Spinal cord (tissue), 9 donors: ENCODE measurements at regions not wholly inside any gene's neighbourhood (a gene's known extent, or its start where the extent isn't known, plus 50 kb on each side); places are given as distances from the start of the nearest gene placed in this dataset.

Experiments used
- DNase-seq, 6 donors: peaks; one replicate each; pipeline versions ENCODE4 v3.0.0 to v3.0.0-alpha.2; 2013 to 2015; ENCODE audit warnings: low spot score in 6 of 6, low read depth in 4 of 6
- H3K27ac ChIP-seq: one replicate; pipeline ENCODE4 v1.5.1; 2013; ENCODE audit warnings: low read depth, low read length, control low read depth
- H3K27me3 ChIP-seq: one replicate; pipeline ENCODE4 v1.6.1; 2013; ENCODE audit warnings: low read length; ENCODE audit not compliant: control insufficient read depth, insufficient read depth
- H3K36me3 ChIP-seq: one replicate; pipeline ENCODE4 v1.6.1; 2013; ENCODE audit warnings: low read length; ENCODE audit not compliant: control insufficient read depth, insufficient read depth
- H3K4me1 ChIP-seq: one replicate; pipeline ENCODE4 v1.6.1; 2013; ENCODE audit warnings: low read length; ENCODE audit not compliant: control insufficient read depth, insufficient read depth
- H3K4me3 ChIP-seq: one replicate; pipeline ENCODE4 v1.5.1; 2013; ENCODE audit warnings: low read depth, low read length, control low read depth
- H3K9me3 ChIP-seq: one replicate; pipeline ENCODE4 v1.6.1; 2013; ENCODE audit warnings: low read length; ENCODE audit not compliant: control insufficient read depth, insufficient read depth
- WGBS: methylation state at CpG from one replicate; pipeline ENCODE4 v1.1.5; 2013; ENCODE audit warnings: missing lambda C conversion rate; ENCODE audit not compliant: insufficient coverage; 5-methylcytosine and 5-hydroxymethylcytosine counted together
- donor health status: healthy.

- Histone ChIP-seq H3K27ac (no peak overlapping the region), H3K36me3 (no peaks in the 10 kb centered on the region), H3K4me3 (no peak overlapping the region), H3K4me1 (no peaks in the 10 kb centered on the region), H3K27me3 (no peaks in the 10 kb centered on the region), H3K9me3 (no peaks in the 10 kb centered on the region)
- DNase-seq = no peak
- 100% methylated on average over 2 of the region's 2 CpGs for WGBS
Observed at GRCh38 chr7:14048889-14049288, 59.4 kb upstream of the ETV1 start.

DNA sequence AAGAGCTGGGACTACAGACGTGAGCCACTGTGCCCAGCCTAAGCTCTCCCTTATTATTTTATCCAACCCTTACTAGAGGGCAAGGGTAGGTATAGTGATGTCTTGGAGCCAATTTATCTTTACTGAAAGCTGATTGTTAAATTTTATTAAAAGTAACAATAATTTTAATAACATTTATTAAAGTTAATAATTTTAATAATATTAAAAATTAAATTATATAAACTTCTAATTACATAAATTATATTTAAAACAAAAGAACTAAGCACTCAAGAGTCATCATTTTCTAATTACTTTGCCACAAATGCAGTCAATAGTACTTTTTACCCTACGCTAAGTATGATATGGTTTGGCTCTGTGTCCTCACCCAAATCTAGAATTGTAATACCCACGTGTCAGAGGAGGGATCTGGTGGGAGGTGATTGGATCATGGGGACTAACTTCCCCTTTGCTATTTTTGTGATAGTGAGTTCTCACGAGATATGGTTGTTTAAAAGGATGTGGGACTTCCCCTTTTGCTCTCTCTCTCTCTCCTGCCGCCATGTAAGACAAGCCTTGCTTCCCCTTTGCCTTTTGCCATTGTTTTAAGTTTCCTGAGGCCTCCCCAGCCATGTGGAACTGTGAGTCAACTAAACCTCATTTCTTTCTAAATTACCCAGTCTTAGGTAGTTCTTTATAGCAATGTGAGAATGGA, 58.4 kb upstream of the ETV1 start:
- DNase-seq = no peak
- no peak overlapping the region for H3K4me3 ChIP-seq
- no CpG with 5 or more reads among the region's 5 CpGs for WGBS
- no peaks in the 10 kb centered on the region for H3K4me1 ChIP-seq
- H3K27ac ChIP-seq = no peak overlapping the region
- no peaks in the 10 kb centered on the region for H3K36me3 ChIP-seq
- no peaks in the 10 kb centered on the region for H3K9me3 ChIP-seq
- no peaks in the 10 kb centered on the region for H3K27me3 ChIP-seq

DNA sequence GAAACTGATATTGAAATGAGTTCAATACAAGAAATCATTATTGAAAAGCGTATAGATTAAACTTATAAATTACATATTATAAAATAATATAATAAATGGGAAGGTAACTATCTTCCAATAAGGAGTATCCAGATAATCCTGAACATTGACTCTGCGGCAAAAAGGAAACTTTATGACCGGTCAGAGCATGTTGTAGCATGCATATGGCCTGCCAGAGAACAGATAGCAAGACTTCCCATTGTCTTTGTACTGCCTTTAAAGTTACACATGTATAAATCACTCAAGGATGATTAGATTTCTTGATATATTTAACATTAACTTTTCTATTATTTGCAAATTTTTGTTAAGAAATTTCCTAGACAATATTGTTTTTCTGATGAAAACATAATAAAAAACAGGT, 56.2 kb upstream of the ETV1 start:
- no peaks in the 10 kb centered on the region for H3K36me3 ChIP-seq
- DNase-seq = no peak
- no peaks in the 10 kb centered on the region for H3K4me1 ChIP-seq
- WGBS = no CpG with 5 or more reads among the region's 3 CpGs
- no peak overlapping the region for H3K4me3 ChIP-seq
- no peaks in the 10 kb centered on the region for H3K27me3 ChIP-seq
- no peaks in the 10 kb centered on the region for H3K9me3 ChIP-seq
- H3K27ac ChIP-seq = no peak overlapping the region

DNA sequence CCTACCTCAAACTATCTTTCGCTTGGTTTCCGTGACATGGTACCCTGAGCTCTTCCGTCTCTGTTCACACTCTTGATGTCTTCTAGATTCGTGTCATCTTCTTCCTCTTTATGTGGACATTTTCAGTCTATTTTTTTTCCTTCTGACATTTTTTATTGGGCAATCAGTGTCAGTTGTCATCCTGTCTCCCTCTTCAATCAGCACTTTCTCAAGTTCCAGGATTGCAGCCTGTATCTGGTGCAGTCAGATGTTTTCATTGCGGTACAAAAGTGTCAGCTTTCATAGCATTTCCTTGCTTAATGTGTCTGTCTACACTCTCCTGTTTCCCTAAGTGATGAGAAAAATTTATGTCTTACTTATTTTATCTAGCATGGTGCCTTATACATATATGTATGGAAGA, 51.1 kb upstream of the ETV1 start:
- no peaks in the 10 kb centered on the region for H3K27me3 ChIP-seq
- no peaks in the 10 kb centered on the region for H3K9me3 ChIP-seq
- no peaks in the 10 kb centered on the region for H3K4me1 ChIP-seq
- H3K36me3 ChIP-seq = no peaks in the 10 kb centered on the region
- 97% methylated on average over 4 of the region's 5 CpGs for WGBS
- no peak for DNase-seq
- no peak overlapping the region for H3K27ac ChIP-seq
- H3K4me3 ChIP-seq = no peak overlapping the region
